B cell (primary cell): ENCODE measurements at regions not wholly inside any gene's neighbourhood (a gene's known extent, or its start where the extent isn't known, plus 50 kb on each side); places are given as distances from the start of the nearest gene placed in this dataset.

Experiments
- EZH2 ChIP-seq: IDR thresholded peaks from 2 replicates; pipeline ENCODE4 v1.6.1; 2012; ENCODE audit warnings: borderline replicate concordance, low read depth, mild to moderate bottlenecking, moderate library complexity, low read length; ENCODE audit not compliant: insufficient read depth, poor library complexity, severe bottlenecking
- TF ChIP-seq, protein P1 (sequence below): fragments of 200-600 bp; IDR thresholded peaks from one replicate; pipeline ENCODE4 v1.8.0; 2022; ENCODE audit warnings: antibody characterized with exemption, mild to moderate bottlenecking

DNA sequence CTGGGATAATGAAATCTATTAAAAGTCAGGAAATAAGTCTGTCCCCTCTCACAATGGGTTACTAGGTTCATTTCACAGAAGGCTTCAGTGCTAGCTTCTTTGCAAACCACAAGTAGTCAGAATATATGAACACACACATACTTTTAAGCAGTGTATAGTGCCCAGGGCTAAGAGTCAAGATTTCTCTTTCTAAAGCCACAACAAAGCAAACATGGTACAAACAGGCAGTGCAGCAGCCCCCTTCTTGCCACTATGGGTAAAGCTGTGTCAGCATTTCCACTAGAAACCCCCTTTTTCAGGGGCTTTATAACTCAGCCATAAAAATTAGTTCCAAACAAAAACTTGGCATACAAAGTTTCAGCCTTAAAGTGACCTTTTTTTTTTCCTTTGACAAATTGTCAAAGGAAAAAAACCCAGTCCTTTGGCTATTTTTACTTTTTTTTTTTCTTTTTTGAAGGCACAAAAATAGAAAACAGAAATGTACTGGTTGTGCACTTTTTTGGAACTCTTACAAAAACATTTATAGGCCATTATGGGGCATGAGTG lies 315.4 kb downstream of the LMO4 start:
- TF ChIP-seq, protein P1, sequence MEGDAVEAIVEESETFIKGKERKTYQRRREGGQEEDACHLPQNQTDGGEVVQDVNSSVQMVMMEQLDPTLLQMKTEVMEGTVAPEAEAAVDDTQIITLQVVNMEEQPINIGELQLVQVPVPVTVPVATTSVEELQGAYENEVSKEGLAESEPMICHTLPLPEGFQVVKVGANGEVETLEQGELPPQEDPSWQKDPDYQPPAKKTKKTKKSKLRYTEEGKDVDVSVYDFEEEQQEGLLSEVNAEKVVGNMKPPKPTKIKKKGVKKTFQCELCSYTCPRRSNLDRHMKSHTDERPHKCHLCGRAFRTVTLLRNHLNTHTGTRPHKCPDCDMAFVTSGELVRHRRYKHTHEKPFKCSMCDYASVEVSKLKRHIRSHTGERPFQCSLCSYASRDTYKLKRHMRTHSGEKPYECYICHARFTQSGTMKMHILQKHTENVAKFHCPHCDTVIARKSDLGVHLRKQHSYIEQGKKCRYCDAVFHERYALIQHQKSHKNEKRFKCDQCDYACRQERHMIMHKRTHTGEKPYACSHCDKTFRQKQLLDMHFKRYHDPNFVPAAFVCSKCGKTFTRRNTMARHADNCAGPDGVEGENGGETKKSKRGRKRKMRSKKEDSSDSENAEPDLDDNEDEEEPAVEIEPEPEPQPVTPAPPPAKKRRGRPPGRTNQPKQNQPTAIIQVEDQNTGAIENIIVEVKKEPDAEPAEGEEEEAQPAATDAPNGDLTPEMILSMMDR: no peak
- no peak for TF ChIP-seq EZH2
